NCI-H1048 (cell line): ENCODE measurements at regions not wholly inside any gene's neighbourhood (a gene's known extent, or its start where the extent isn't known, plus 50 kb on each side); places are given as distances from the start of the nearest gene placed in this dataset.
"Not testable (repeated sequence)": the region's sequence is repeated elsewhere in the genome, so short reads cannot be mapped to it uniquely, and the experiment has no call there.

Experiments
- DNase-seq: peaks from one replicate; lab custom pipeline; 2025; lab: John Stamatoyannopoulos, UW

DNA sequence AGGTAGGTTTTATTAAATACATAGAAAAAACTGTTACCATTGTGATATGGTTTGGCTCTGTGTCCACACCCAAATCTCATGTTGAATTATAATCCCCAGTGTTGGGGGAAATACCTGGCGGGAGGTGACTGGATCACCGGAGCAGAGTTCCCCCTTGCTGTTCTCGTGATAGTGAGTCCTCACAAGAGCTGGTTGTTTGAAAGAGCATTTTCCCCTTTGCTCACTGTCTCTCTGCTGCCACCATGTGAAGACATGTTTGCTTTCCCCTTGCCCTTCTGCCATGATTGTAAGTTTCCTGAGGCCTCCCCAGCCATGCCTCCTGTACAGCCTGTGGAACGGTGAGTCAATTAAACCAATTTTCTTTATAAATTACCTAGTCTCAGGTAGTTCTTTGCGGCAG lies 352.7 kb upstream of the SLC39A10 start:
- DNase-seq = no peak

DNA sequence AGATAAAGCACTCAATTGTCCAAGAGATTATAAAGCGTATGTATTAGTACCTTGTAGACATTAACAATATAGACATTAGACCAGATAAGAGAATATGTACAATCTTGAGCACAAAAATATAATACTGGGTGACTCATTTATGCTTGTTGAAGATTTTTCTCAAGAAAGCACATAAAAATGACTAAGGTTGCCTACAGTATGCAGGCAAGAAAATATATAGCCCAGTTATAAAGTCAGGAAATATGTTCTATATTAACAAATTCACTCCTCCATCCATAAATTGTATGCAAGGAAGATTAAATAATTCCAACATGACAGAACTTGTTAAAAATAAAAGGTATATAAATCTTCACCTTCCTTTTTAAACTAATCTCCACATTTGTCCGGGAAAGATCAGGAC lies 356.4 kb upstream of the SLC39A10 start:
- no peak for DNase-seq

DNA sequence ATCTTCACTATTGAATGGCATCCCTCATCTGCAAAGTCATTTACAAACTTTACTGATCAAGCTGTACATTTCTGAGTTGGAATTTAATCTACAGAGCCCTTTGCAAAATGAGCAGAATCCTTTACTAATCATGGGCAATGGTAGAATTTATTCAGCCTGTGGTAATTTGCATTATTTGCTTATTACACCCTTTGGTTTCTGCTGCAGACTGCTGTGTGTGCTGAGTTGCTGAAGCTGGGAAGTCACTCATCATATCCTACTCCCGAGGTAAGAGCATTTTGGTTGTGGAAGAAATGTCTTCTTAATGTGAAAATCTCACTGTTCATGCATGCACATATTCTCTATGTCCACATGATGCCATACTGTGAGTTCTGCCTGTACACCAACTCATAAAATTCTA lies 357.4 kb upstream of the SLC39A10 start:
- no peak for DNase-seq

DNA sequence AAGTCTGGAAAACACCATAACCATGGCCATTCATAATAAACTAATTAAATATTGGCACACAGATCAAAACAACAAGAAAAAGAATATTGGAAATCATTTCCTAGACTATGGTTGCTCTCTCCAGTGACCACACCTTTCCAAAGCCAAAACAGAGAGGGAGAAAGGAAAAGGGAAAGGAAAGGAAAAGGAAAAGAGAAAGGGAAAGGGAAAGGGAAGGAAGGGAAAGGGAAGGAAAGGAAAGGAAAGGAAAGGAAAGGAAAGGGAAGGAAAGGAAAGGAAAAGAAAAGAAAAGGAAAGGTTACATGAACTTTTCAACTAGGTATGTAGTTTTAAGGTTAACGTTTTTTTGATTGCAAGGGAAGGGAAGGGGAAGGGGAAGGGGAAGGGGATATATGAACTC lies 360.5 kb upstream of the SLC39A10 start:
- DNase-seq = no peak

DNA sequence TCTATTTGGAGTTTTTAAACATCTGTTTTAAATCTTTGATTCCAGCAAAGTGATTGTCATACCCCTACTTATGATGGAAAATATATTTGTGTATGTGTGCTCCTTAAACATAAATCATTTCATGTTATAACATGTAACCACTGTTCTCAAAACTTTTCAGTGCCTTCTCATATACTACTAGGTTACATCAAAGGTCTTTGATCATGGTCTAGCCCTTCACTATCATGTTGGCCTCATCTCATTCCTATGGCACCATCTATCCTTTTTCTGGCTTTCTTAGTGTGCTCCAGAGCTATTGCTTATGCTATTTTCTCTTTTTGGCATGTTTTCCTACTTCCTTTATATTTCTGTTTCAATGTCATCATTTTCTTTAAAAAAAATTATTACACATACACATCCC lies 367.9 kb upstream of the SLC39A10 start:
- no peak for DNase-seq

DNA sequence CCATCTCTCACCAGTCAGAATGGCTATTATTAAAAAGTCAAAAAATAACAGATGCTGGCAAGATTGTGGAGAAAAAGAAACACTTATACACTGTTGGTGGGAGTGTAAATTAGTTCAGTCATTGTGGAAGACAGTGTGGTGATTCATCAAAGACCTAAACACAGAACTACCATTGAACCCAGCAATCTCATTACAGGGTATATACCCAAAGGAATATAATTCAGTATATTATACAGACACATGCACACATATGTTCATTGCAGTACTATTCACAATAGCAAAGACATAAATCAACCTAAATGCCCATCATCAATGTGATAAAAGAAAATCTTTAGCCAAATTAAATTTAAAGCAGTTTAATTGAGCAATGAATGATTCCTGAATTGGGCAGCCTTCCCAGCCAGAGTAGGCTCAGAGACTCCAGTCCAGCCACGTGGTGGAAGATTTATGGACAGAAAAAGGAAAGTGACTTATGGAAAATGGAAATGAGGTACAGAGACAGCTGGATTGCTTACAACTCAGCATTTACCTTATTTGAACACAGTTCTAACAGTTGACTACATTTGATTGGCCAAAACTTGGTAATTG lies 377.1 kb upstream of the SLC39A10 start:
- peak; percentile 22 for DNase-seq

DNA sequence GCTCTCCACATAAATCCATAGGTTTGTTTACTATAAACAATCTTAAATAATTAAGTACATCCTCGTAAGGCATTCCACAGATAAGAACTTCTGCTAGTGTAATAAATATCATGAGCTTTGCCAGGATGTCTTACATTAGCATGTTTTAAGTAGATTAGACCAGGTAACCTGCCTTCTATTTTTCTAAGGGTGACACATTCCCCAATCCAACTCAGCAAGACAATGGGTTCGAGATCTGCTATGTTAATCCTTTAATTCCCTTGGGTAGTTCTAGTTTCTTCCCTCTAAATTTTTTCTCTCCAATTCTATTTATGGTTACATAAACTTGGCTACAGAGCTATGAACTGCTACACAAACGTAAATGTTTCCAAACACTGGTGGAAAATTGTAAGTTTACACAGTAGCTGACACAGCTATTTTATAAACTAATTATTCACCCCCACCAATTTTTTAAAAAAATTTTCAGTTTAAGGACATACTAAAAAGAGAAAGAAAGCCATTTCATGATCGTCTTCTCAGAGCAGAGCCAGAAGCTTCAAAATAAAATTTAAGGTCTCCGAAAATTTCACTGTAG lies 386.5 kb upstream of the SLC39A10 start:
- no peak for DNase-seq

DNA sequence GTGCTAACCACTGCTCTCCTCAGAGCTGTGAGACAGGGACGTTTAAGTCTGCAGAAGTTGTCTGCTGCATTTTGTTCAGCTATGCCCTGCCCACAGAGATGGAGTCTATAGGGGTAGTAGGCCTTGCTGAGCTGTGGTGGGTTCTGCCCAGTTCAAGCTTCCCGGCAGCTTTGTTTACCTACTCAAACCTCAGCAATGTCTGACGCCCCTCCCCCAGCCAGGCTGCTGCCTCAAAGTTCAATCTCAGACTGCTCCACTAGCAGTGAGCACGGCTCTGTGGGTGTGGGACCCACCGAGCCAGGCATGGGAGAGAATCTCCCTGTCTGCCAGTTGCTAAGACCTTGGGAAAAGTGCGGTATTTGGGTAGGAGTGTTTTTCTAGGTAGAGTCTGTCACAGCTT lies 387.8 kb upstream of the SLC39A10 start:
- DNase-seq = no peak

DNA sequence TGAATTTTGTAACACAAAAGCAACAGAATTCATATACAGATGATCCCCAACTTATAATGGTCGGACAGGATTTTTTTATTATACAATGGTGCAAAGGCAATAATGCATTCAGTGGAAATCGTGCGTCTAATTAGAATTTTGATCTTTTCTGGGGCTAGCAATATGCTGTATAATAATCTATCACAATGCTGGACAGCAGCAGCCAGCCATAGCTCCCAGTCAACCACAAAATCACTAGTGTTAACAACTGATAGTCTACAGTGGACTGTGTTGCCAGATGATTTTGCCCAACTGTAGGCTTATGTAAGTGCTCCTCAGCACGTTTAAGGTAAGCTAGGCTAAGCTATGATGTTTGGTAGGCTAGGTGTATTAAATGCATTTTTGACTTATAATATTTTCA lies 399.0 kb upstream of the SLC39A10 start:
- DNase-seq = no peak

DNA sequence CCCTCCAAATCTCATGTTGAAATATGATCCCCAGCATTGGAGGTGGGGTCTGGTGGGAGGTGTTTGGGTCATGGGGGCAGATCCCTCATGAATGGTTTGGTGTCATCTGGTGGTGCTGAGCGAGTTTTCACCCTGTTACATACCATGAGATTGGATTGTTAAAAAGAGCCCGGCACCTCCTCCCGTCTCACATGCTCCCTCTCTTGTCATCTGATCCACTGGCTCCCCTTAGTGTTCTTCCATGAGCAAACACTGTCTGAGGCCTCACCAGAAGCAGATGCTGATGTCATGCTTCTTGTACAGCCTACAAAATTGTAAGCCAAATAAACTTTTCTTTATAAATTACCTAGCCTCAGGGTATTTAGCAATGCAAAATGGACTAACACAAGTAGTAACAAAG lies 405.0 kb upstream of the SLC39A10 start:
- no peak for DNase-seq

DNA sequence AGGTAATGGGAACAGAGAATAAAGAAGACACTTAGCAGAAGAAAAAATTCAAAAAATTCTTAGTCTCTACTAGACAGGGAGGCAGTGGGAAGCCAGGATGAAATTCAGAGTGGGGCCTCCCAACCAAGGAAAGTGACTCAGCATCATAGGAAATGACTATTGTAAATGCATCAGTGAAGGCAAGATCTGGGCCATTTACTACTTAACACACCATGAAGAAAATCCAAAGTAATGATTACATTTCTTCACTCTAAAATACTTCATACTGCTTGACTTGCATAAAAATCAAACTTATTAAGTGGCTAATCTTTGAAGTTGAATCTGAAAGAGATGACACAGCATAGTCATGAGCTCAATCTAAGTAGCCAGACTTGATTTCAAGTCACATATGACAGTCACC lies 405.8 kb upstream of the SLC39A10 start:
- no peak for DNase-seq

DNA sequence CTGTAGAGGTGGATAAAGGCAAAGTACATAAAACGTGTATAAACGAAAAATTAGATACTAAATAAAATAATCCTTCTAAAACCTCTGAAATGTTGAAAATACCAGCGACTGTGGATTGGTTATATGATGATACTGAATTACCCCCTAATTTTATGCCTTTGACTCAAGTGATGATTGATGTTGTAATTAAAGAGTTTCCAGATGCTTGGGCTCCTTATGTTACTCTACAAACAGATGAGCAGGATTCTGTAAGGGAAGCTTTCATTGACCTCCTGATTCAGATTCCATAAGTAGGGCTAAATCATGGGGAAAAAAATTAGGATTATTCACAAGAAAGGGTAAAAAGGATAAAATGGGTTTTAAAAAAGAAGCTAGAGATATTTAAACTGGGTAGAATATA lies 418.2 kb upstream of the SLC39A10 start:
- no peak for DNase-seq

DNA sequence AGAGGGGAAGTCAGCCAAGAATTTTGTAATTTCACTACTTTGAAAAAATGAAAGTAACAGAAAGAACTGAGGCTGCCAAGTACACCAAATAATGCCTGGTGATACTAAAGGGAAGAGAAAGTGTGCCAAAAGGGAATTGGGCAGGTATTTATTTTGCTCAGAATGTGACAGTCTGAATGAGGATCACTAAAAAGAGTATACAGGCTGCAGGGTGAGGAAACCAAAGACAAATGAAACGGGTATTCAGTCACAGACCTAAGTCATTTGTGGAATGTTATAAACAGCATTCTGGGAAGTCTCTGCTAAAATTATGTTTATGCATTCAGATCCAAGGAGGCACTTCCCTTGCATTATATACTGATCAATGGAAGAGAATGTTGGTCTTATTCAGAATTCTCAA lies 418.6 kb upstream of the SLC39A10 start:
- no peak for DNase-seq

DNA sequence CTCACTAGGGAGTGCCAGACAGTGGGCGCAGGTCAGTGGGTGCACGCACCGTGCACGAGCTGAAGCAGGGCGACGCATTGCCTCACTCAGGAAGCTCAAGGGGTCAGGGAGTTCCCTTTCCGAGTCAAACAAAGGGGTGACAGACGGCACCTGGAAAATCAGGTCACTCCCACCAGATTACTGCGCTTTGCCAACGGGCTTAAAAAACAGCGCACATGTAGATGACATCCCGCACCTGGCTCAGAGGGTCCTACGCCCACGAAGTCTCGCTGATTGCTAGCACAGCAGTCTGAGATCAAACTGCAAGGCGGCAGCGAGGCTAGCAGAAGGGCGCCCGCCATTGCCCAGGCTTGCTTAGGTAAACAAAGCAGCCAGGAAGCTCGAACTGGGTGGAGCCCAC lies 428.5 kb upstream of the SLC39A10 start:
- DNase-seq = not testable (repeated sequence)

DNA sequence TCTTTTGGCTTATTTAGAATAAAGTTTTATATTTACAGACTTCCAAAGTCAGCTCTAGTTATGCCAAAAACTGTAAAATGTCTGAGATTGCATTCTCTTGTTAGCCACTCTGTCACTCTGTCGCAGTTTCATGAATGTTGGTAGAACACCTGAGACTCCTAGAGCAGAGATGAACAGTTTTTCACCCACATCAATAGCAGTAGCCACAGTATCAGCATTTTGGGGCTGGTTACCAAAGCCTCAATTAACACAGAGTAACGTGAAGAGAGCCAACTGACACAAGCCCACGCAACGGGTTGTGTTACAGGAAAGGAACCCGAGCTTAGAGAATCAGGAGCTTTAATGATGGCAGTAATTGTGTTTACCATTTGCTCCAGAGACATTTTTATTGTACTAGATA lies 443.0 kb upstream of the SLC39A10 start:
- DNase-seq = no peak

DNA sequence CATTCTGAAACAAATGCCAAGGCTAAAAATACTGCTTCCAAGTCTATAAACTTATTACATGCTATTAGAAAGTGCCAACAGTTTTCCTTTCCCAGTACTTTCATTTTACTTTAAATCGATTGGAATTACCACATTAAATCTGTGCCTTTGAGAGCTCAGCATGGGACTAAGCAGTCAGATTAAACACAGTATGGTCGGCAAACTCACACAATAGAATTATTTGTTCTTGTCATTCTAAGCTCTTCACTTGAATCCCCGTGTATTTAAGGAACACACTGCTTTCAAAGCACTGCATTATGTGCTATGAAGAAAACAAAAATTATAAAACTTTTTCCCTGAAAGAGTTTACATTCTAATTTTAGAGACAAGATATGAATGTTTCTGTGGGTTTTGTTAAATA lies 444.4 kb upstream of the SLC39A10 start:
- no peak for DNase-seq

DNA sequence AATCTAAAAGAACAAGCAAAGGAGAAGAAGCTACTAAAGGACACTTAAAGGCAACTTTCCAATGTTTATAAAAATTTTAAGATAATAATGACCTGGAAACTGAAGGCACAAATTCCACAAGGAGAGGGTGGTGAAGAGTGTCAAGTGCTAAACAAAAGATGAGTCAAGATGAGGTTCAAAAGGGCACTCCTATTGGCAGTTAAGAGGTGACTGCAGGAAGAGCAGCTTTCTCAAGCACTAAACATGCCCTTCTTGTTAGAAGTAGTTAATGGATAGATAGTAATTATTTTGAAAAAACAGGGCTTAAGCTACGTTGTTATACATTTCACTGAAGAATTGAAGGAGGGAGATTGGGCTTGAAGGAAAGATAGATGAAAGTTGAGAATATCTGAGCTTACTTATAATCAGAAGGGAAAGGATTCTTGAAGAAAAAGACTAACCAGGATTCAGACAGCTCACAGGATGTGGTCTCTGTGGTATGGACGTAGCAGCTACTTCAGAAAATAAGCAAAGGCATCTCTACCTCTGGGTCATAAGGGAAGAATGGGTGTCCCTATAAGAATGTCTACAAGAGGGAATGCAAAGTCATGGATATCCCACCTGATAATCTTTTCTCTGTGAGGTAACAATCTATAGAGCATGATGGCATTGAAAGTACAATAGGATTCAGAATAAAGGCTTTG lies 454.7 kb upstream of the SLC39A10 start:
- no peak for DNase-seq

DNA sequence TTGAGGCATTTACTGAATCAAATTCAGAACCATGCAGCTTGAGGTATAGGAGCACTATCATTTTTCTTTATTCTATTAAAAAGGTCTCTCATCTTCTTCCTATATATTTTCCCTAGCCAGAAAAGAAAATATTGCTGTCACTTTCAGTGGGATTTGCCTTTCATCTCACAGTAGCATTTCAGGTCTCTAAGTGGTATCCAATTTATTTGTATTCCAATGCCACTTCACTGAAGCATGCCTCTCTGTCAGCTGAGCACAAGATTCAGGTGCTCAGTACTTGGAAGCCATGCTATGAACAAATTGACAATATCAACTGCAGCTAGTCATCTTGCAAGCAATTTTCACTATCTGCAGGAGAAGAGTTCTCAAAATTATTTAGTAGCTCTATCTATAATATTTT lies 457.2 kb upstream of the SLC39A10 start:
- no peak for DNase-seq

DNA sequence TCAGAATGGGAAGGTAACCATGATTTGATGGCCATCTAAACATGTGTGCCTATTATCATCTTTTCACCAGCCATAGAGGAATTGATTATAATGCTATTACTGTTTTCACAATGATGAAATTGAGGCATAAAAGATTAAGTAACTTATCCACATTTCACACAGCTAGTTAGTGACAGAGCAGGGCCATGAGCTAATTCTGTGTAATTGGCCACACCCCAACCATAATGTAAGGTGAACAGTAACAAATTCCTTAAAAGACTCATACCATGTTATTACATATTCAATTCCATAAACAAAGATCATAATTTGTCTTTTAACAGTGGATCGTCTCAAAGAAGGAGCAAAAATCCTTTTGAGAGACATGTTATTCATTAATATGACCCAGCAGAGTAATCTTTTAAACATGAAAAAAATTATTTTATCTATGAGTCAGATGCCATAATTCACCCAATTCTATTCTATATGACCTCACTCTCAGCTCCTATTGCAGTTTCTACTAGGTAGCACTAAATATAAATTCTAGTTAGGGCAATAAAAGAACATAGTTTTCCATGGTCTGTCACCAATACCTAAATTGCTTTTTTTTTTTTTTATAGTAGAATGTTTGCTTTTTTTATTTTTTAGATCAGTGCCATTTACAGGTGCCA lies 475.8 kb upstream of the SLC39A10 start:
- no peak for DNase-seq

DNA sequence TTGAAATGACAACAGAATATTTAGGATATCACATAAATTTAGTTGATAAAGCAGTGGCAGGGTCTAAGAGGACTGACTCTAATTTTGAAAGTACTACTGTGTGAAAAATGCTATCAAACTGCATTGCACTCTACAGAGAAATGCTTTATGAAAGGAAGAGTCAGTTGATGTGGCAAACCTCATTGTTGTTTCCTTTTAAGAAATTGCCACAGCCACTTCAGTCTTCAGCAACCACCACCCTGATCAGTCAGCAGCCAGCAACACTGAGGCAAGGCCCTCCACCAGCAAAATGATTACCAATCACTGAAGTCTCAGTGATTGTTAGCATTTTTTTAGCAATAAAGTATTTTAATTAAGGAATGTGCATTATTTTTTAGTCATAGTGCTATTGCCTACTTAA lies 488.7 kb upstream of the SLC39A10 start:
- DNase-seq = no peak

DNA sequence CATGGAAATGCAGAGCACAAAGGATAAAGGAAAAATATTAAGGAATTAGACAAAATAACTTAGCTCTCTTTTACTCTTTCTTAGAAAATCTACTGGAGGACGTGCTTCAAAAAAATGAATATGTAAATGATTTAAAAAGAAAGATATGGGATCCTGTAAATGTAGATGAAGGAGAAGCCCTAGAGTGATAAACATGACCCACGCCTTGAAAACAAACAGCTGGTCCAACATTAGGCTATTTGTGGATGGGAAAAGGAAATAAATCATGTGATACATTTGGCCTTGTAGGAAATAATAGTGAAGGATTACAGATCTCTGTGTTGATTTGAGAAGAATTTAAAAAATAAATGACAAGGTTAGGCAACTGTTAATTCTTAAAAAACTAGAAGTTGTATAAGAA lies 492.1 kb upstream of the SLC39A10 start:
- no peak for DNase-seq

DNA sequence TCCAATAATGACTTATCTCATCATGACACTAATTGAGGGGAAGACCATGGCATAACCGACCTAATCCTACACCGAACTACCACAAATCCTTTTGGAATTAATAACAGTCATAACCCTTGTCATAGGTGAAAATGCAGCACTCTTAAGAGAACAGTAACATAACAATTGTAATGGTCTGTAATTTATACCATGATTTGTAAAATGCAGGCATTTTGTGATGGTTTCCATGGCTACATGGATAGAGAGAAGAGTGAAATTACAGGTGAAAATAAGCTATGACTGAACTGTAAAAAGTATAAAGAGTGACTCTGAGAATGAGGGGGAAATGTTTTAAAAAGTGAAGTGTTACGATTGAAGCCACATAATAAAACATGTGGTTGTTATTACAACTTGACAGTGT lies 494.1 kb upstream of the SLC39A10 start:
- no peak for DNase-seq

DNA sequence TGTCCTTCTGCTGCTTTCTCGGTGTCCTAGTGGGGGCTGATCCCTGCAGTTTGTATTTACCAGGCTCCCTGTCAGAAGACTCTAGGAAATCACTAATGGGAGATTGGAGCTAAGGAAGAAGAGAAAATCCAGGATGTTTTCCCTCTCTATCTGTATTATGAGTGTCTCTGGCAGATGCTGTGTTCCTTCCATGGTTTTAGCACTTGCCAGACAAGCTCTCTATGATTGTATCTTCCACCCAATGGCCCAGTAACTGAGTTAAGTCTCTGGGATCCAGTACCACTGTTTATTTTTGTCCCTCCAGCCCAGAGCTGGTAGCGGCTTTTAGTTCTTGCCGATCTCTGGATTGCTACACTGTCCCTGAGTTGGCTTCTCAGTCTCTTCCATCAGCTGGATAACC lies 494.8 kb upstream of the SLC39A10 start:
- no peak for DNase-seq

DNA sequence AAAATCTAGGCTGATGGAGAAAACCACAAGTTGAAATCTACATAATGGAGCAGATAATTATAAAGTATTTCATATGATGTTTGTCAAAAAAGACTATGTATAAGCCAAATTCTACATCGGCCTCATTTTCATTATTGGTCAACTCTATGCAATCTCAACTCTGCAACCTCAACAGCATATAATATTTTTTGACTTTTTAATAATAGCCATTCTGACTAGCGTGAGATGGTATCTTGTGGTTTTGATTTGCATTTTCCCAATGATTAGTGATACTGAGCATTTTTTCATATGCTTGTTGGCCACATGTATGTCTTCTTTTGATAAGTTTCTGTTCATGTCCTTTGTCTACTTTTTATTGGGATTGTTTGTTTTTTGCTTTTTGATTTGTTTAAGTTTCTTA lies 496.1 kb upstream of the SLC39A10 start:
- DNase-seq = no peak
